ENCODE measurements at regions not wholly inside any gene's neighbourhood (a gene's known extent, or its start where the extent isn't known, plus 50 kb on each side); places are given as distances from the start of the nearest gene placed in this dataset.

- Mint-ChIP-seq H3K27me3 (ENCODE audit: low read depth) (no peaks in the 10 kb centered on the region), H3K4me3 (no peak overlapping the region), H3K36me3 (ENCODE audit: low read depth) (no peaks in the 10 kb centered on the region), H3K27ac (no peak overlapping the region), H3K4me1 (ENCODE audit: low read depth) (no peaks in the 10 kb centered on the region), H3K9me3 (no peaks in the 10 kb centered on the region)
- intact Hi-C loops (cut with micrococcal nuclease), result no loop called here
- DNase-seq, result no peak
- CTCF ChIA-PET, result no interaction called here
Observed at GRCh38 chr10:121282264-121282663, 316.0 kb downstream of the FGFR2 start.

- no peaks in the 10 kb centered on the region for H3K9me3 Mint-ChIP-seq
- no peak overlapping the region for H3K4me3 Mint-ChIP-seq
- H3K27me3 Mint-ChIP-seq (ENCODE audit: low read depth), result no peaks in the 10 kb centered on the region
- intact Hi-C loops (cut with micrococcal nuclease), result no loop called here
- no peak overlapping the region for H3K27ac Mint-ChIP-seq
- no peaks in the 10 kb centered on the region for H3K36me3 Mint-ChIP-seq (ENCODE audit: low read depth)
- no peak for DNase-seq
- no peaks in the 10 kb centered on the region for H3K4me1 Mint-ChIP-seq (ENCODE audit: low read depth)
- CTCF ChIA-PET, result no interaction called here
Observed at GRCh38 chr10:121282797-121283515, 315.3 kb downstream of the FGFR2 start.

GRCh38 chr10:121284936-121285335, 313.3 kb downstream of the FGFR2 start:
- no peaks in the 10 kb centered on the region for H3K9me3 Mint-ChIP-seq
- no peaks in the 10 kb centered on the region for H3K36me3 Mint-ChIP-seq (ENCODE audit: low read depth)
- no peak for DNase-seq
- H3K27me3 Mint-ChIP-seq (ENCODE audit: low read depth), result no peaks in the 10 kb centered on the region
- CTCF ChIA-PET, result no interaction called here
- no peaks in the 10 kb centered on the region for H3K4me1 Mint-ChIP-seq (ENCODE audit: low read depth)
- H3K27ac Mint-ChIP-seq, result no peak overlapping the region
- no peak overlapping the region for H3K4me3 Mint-ChIP-seq
- intact Hi-C loops (cut with micrococcal nuclease), result no loop called here

GRCh38 chr10:121285406-121286196, 312.6 kb downstream of the FGFR2 start:
- Mint-ChIP-seq H3K4me1 (ENCODE audit: low read depth) (no peaks in the 10 kb centered on the region), H3K27ac (no peak overlapping the region), H3K36me3 (ENCODE audit: low read depth) (no peaks in the 10 kb centered on the region), H3K27me3 (ENCODE audit: low read depth) (no peaks in the 10 kb centered on the region), H3K4me3 (no peak overlapping the region), H3K9me3 (no peaks in the 10 kb centered on the region)
- intact Hi-C loops (cut with micrococcal nuclease), result no loop called here
- DNase-seq, result no peak
- CTCF ChIA-PET, result no interaction called here

GRCh38 chr10:121288011-121288410, 310.2 kb downstream of the FGFR2 start:
- H3K9me3 Mint-ChIP-seq, result no peaks in the 10 kb centered on the region
- peaks cover 9% of the 10 kb centered on the region for H3K27me3 Mint-ChIP-seq (ENCODE audit: low read depth)
- DNase-seq, result no peak
- no peak overlapping the region for H3K27ac Mint-ChIP-seq
- CTCF ChIA-PET, result no interaction called here
- intact Hi-C loops (cut with micrococcal nuclease), result no loop called here
- no peak overlapping the region for H3K4me3 Mint-ChIP-seq
- no peaks in the 10 kb centered on the region for H3K4me1 Mint-ChIP-seq (ENCODE audit: low read depth)
- H3K36me3 Mint-ChIP-seq (ENCODE audit: low read depth), result no peaks in the 10 kb centered on the region

- intact Hi-C loops (cut with micrococcal nuclease), result no loop called here
- no peak for DNase-seq
- Mint-ChIP-seq H3K27ac (no peak overlapping the region), H3K27me3 (ENCODE audit: low read depth) (peaks cover 11% of the 10 kb centered on the region), H3K36me3 (ENCODE audit: low read depth) (no peaks in the 10 kb centered on the region), H3K4me1 (ENCODE audit: low read depth) (no peaks in the 10 kb centered on the region), H3K9me3 (no peaks in the 10 kb centered on the region), H3K4me3 (no peak overlapping the region)
- CTCF ChIA-PET, result no interaction called here
Observed at GRCh38 chr10:121288864-121289661, 309.2 kb downstream of the FGFR2 start.

GRCh38 chr10:121289800-121290199, 308.4 kb downstream of the FGFR2 start:
- Mint-ChIP-seq H3K4me3 (no peak overlapping the region), H3K27me3 (ENCODE audit: low read depth) (peaks cover 11% of the 10 kb centered on the region), H3K27ac (no peak overlapping the region), H3K4me1 (ENCODE audit: low read depth) (no peaks in the 10 kb centered on the region), H3K9me3 (no peaks in the 10 kb centered on the region), H3K36me3 (ENCODE audit: low read depth) (no peaks in the 10 kb centered on the region)
- intact Hi-C loops (cut with micrococcal nuclease), result no loop called here
- CTCF ChIA-PET, result no interaction called here
- no peak for DNase-seq

GRCh38 chr10:121290674-121291073, 307.6 kb downstream of the FGFR2 start:
- Mint-ChIP-seq H3K27ac (no peak overlapping the region), H3K27me3 (ENCODE audit: low read depth) (peaks cover 11% of the 10 kb centered on the region), H3K9me3 (no peaks in the 10 kb centered on the region), H3K4me3 (no peak overlapping the region), H3K4me1 (ENCODE audit: low read depth) (no peaks in the 10 kb centered on the region), H3K36me3 (ENCODE audit: low read depth) (no peaks in the 10 kb centered on the region)
- CTCF ChIA-PET, result no interaction called here
- no peak for DNase-seq
- intact Hi-C loops (cut with micrococcal nuclease), result no loop called here

- no peaks in the 10 kb centered on the region for H3K9me3 Mint-ChIP-seq
- DNase-seq, result no peak
- no peaks in the 10 kb centered on the region for H3K36me3 Mint-ChIP-seq (ENCODE audit: low read depth)
- H3K4me1 Mint-ChIP-seq (ENCODE audit: low read depth), result no peaks in the 10 kb centered on the region
- peaks cover 11% of the 10 kb centered on the region for H3K27me3 Mint-ChIP-seq (ENCODE audit: low read depth)
- CTCF ChIA-PET, result no interaction called here
- no peak overlapping the region for H3K27ac Mint-ChIP-seq
- intact Hi-C loops (cut with micrococcal nuclease), result no loop called here
- H3K4me3 Mint-ChIP-seq, result no peak overlapping the region
Observed at GRCh38 chr10:121291376-121291775, 306.9 kb downstream of the FGFR2 start.

- H3K4me1 Mint-ChIP-seq (ENCODE audit: low read depth), result no peaks in the 10 kb centered on the region
- no peak overlapping the region for H3K27ac Mint-ChIP-seq
- H3K36me3 Mint-ChIP-seq (ENCODE audit: low read depth), result no peaks in the 10 kb centered on the region
- H3K27me3 Mint-ChIP-seq (ENCODE audit: low read depth), result peaks cover 11% of the 10 kb centered on the region
- H3K4me3 Mint-ChIP-seq, result no peak overlapping the region
- no peaks in the 10 kb centered on the region for H3K9me3 Mint-ChIP-seq
- DNase-seq, result no peak
- CTCF ChIA-PET, result no interaction called here
- intact Hi-C loops (cut with micrococcal nuclease), result no loop called here
Observed at GRCh38 chr10:121291823-121292222, 306.4 kb downstream of the FGFR2 start.

- Mint-ChIP-seq H3K27ac (no peak overlapping the region), H3K4me1 (ENCODE audit: low read depth) (no peaks in the 10 kb centered on the region), H3K36me3 (ENCODE audit: low read depth) (no peaks in the 10 kb centered on the region), H3K4me3 (no peak overlapping the region), H3K9me3 (no peaks in the 10 kb centered on the region), H3K27me3 (ENCODE audit: low read depth) (peaks cover 11% of the 10 kb centered on the region)
- DNase-seq, result no peak
- CTCF ChIA-PET, result no interaction called here
- intact Hi-C loops (cut with micrococcal nuclease), result no loop called here
Observed at GRCh38 chr10:121292321-121292720, 305.9 kb downstream of the FGFR2 start.

GRCh38 chr10:121293110-121293509, 305.1 kb downstream of the FGFR2 start:
- intact Hi-C loops (cut with micrococcal nuclease), result no loop called here
- Mint-ChIP-seq H3K9me3 (no peaks in the 10 kb centered on the region), H3K27me3 (ENCODE audit: low read depth) (peaks cover 11% of the 10 kb centered on the region), H3K27ac (no peak overlapping the region), H3K36me3 (ENCODE audit: low read depth) (no peaks in the 10 kb centered on the region), H3K4me1 (ENCODE audit: low read depth) (no peaks in the 10 kb centered on the region), H3K4me3 (no peak overlapping the region)
- no peak for DNase-seq
- CTCF ChIA-PET, result no interaction called here

Data from activated naive CD4-positive, alpha-beta T cell treated with anti-CD3 and anti-CD28 coated beads for 36 hours (primary cell).